ENCODE measurements at regions not wholly inside any gene's neighbourhood (a gene's known extent, or its start where the extent isn't known, plus 50 kb on each side); places are given as distances from the start of the nearest gene placed in this dataset.

GRCh38 chr9:82320566-82320965, 332.0 kb downstream of the SPATA31D1 start:
- H3K4me3 ChIP-seq (ENCODE audit: low read length in 2 of 2), result no peak overlapping the region
- no CpG with 5 or more reads among the region's 1 CpG for WGBS, 2 donors (ENCODE audit: extremely low coverage in 2 of 2, insufficient read length in 2 of 2, insufficient replicate concordance in 1 of 2)
- no peak overlapping the region for H2AFZ ChIP-seq (ENCODE audit: low read length)
- no peaks in the 10 kb centered on the region for H3K4me1 ChIP-seq (ENCODE audit: control insufficient read depth in 2 of 2, insufficient read depth in 1 of 2, low read depth in 1 of 2, low read length in 2 of 2)
- no peaks in the 10 kb centered on the region for H3K27me3 ChIP-seq (ENCODE audit: control insufficient read depth in 3 of 3, insufficient read depth in 3 of 3, low read depth in 1 of 3, low read length in 3 of 3)
- H2BK5ac ChIP-seq (ENCODE audit: low read length), result no peak overlapping the region
- H2BK120ac ChIP-seq (ENCODE audit: low read depth, low read length), result no peak overlapping the region
- no peak overlapping the region for H3K23ac ChIP-seq (ENCODE audit: low read depth, low read length, poor library complexity)
- H3K79me1 ChIP-seq (ENCODE audit: low read depth, low read length), result no peaks in the 10 kb centered on the region
- no peak overlapping the region for H3K4me2 ChIP-seq (ENCODE audit: insufficient read depth, low read length, poor library complexity, severe bottlenecking)
- no peak overlapping the region for H3K18ac ChIP-seq (ENCODE audit: low read length)
- no peak overlapping the region for H4K8ac ChIP-seq (ENCODE audit: low read depth, low read length)
- H3K9ac ChIP-seq (ENCODE audit: low read depth, low read length, poor library complexity), result no peak overlapping the region
- H2BK12ac ChIP-seq (ENCODE audit: low read length), result no peak overlapping the region
- no peak for DNase-seq (ENCODE audit: low spot score)
- no peaks in the 10 kb centered on the region for H3K9me3 ChIP-seq (replicated peaks in 1 of 2; ENCODE audit: control insufficient read depth in 2 of 2, insufficient read depth in 1 of 2, low read depth in 1 of 2, low read length in 2 of 2)
- H2AK5ac ChIP-seq (ENCODE audit: low read depth, low read length), result no peak overlapping the region
- no peak overlapping the region for H3K27ac ChIP-seq (replicated peaks; ENCODE audit: low read length)
- no peak overlapping the region for H3K4ac ChIP-seq (ENCODE audit: low read length)
- no peak overlapping the region for H3K14ac ChIP-seq (ENCODE audit: low read length)
- H4K91ac ChIP-seq (ENCODE audit: low read depth, low read length, poor library complexity), result no peak overlapping the region
- no peaks in the 10 kb centered on the region for H3K36me3 ChIP-seq (replicated peaks in 1 of 2; ENCODE audit: control insufficient read depth in 2 of 2, insufficient read depth in 2 of 2, low read length in 2 of 2)
- no peak overlapping the region for H2BK15ac ChIP-seq (ENCODE audit: low read length)

- no peak overlapping the region for H2BK12ac ChIP-seq (ENCODE audit: low read length)
- H3K79me1 ChIP-seq (ENCODE audit: low read depth, low read length), result no peaks in the 10 kb centered on the region
- H3K4me2 ChIP-seq (ENCODE audit: insufficient read depth, low read length, poor library complexity, severe bottlenecking), result no peak overlapping the region
- no CpG with 5 or more reads among the region's 2 CpGs for WGBS, 2 donors (ENCODE audit: extremely low coverage in 2 of 2, insufficient read length in 2 of 2, insufficient replicate concordance in 1 of 2)
- DNase-seq (ENCODE audit: low spot score), result no peak
- no peaks in the 10 kb centered on the region for H3K27me3 ChIP-seq (ENCODE audit: control insufficient read depth in 3 of 3, insufficient read depth in 3 of 3, low read depth in 1 of 3, low read length in 3 of 3)
- H3K9ac ChIP-seq (ENCODE audit: low read depth, low read length, poor library complexity), result no peak overlapping the region
- H4K8ac ChIP-seq (ENCODE audit: low read depth, low read length), result no peak overlapping the region
- H3K27ac ChIP-seq (replicated peaks; ENCODE audit: low read length), result no peak overlapping the region
- H3K23ac ChIP-seq (ENCODE audit: low read depth, low read length, poor library complexity), result no peak overlapping the region
- H3K14ac ChIP-seq (ENCODE audit: low read length), result no peak overlapping the region
- H3K4me3 ChIP-seq (ENCODE audit: low read length in 2 of 2), result no peak overlapping the region
- H3K9me3 ChIP-seq (replicated peaks in 1 of 2; ENCODE audit: control insufficient read depth in 2 of 2, insufficient read depth in 1 of 2, low read depth in 1 of 2, low read length in 2 of 2), result no peaks in the 10 kb centered on the region
- H3K18ac ChIP-seq (ENCODE audit: low read length), result no peak overlapping the region
- no peak overlapping the region for H3K4ac ChIP-seq (ENCODE audit: low read length)
- H2BK5ac ChIP-seq (ENCODE audit: low read length), result no peak overlapping the region
- no peaks in the 10 kb centered on the region for H3K4me1 ChIP-seq (ENCODE audit: control insufficient read depth in 2 of 2, insufficient read depth in 1 of 2, low read depth in 1 of 2, low read length in 2 of 2)
- no peak overlapping the region for H2AK5ac ChIP-seq (ENCODE audit: low read depth, low read length)
- no peak overlapping the region for H2BK120ac ChIP-seq (ENCODE audit: low read depth, low read length)
- H4K91ac ChIP-seq (ENCODE audit: low read depth, low read length, poor library complexity), result no peak overlapping the region
- H3K36me3 ChIP-seq (replicated peaks in 1 of 2; ENCODE audit: control insufficient read depth in 2 of 2, insufficient read depth in 2 of 2, low read length in 2 of 2), result no peaks in the 10 kb centered on the region
- H2BK15ac ChIP-seq (ENCODE audit: low read length), result no peak overlapping the region
- no peak overlapping the region for H2AFZ ChIP-seq (ENCODE audit: low read length)
Observed at GRCh38 chr9:82325907-82326306, 337.3 kb downstream of the SPATA31D1 start.

GRCh38 chr9:82327641-82328040, 339.1 kb downstream of the SPATA31D1 start:
- Histone ChIP-seq H3K4ac (ENCODE audit: low read length) (no peak overlapping the region), H3K23ac (ENCODE audit: low read depth, low read length, poor library complexity) (no peak overlapping the region), H3K27me3 (ENCODE audit: control insufficient read depth in 3 of 3, insufficient read depth in 3 of 3, low read depth in 1 of 3, low read length in 3 of 3) (no peaks in the 10 kb centered on the region), H3K18ac (ENCODE audit: low read length) (no peak overlapping the region), H2BK15ac (ENCODE audit: low read length) (no peak overlapping the region), H3K79me1 (ENCODE audit: low read depth, low read length) (no peaks in the 10 kb centered on the region), H3K4me3 (ENCODE audit: low read length in 2 of 2) (no peak overlapping the region), H2BK5ac (ENCODE audit: low read length) (no peak overlapping the region), H3K9me3 (replicated peaks in 1 of 2; ENCODE audit: control insufficient read depth in 2 of 2, insufficient read depth in 1 of 2, low read depth in 1 of 2, low read length in 2 of 2) (no peaks in the 10 kb centered on the region), H4K91ac (ENCODE audit: low read depth, low read length, poor library complexity) (no peak overlapping the region), H3K4me1 (ENCODE audit: control insufficient read depth in 2 of 2, insufficient read depth in 1 of 2, low read depth in 1 of 2, low read length in 2 of 2) (no peaks in the 10 kb centered on the region), H3K36me3 (replicated peaks in 1 of 2; ENCODE audit: control insufficient read depth in 2 of 2, insufficient read depth in 2 of 2, low read length in 2 of 2) (no peaks in the 10 kb centered on the region), H2AK5ac (ENCODE audit: low read depth, low read length) (no peak overlapping the region), H3K4me2 (ENCODE audit: insufficient read depth, low read length, poor library complexity, severe bottlenecking) (no peak overlapping the region), H2BK120ac (ENCODE audit: low read depth, low read length) (no peak overlapping the region), H3K9ac (ENCODE audit: low read depth, low read length, poor library complexity) (no peak overlapping the region), H3K27ac (replicated peaks; ENCODE audit: low read length) (no peak overlapping the region), H2AFZ (ENCODE audit: low read length) (no peak overlapping the region), H2BK12ac (ENCODE audit: low read length) (no peak overlapping the region), H3K14ac (ENCODE audit: low read length) (no peak overlapping the region), H4K8ac (ENCODE audit: low read depth, low read length) (no peak overlapping the region)
- no CpG with 5 or more reads among the region's 2 CpGs for WGBS, 2 donors (ENCODE audit: extremely low coverage in 2 of 2, insufficient read length in 2 of 2, insufficient replicate concordance in 1 of 2)
- no peak for DNase-seq (ENCODE audit: low spot score)

- no peak overlapping the region for H4K8ac ChIP-seq (ENCODE audit: low read depth, low read length)
- H2BK120ac ChIP-seq (ENCODE audit: low read depth, low read length), result no peak overlapping the region
- no peak overlapping the region for H3K4me3 ChIP-seq (ENCODE audit: low read length in 2 of 2)
- no peaks in the 10 kb centered on the region for H3K27me3 ChIP-seq (ENCODE audit: control insufficient read depth in 3 of 3, insufficient read depth in 3 of 3, low read depth in 1 of 3, low read length in 3 of 3)
- H3K4me2 ChIP-seq (ENCODE audit: insufficient read depth, low read length, poor library complexity, severe bottlenecking), result no peak overlapping the region
- H3K4ac ChIP-seq (ENCODE audit: low read length), result no peak overlapping the region
- no CpG with 5 or more reads among the region's 2 CpGs for WGBS, 2 donors (ENCODE audit: extremely low coverage in 2 of 2, insufficient read length in 2 of 2, insufficient replicate concordance in 1 of 2)
- no peak overlapping the region for H2AFZ ChIP-seq (ENCODE audit: low read length)
- H3K4me1 ChIP-seq (ENCODE audit: control insufficient read depth in 2 of 2, insufficient read depth in 1 of 2, low read depth in 1 of 2, low read length in 2 of 2), result no peaks in the 10 kb centered on the region
- no peak overlapping the region for H2BK15ac ChIP-seq (ENCODE audit: low read length)
- no peaks in the 10 kb centered on the region for H3K9me3 ChIP-seq (replicated peaks in 1 of 2; ENCODE audit: control insufficient read depth in 2 of 2, insufficient read depth in 1 of 2, low read depth in 1 of 2, low read length in 2 of 2)
- no peak overlapping the region for H2BK5ac ChIP-seq (ENCODE audit: low read length)
- H3K27ac ChIP-seq (replicated peaks; ENCODE audit: low read length), result no peak overlapping the region
- H3K14ac ChIP-seq (ENCODE audit: low read length), result no peak overlapping the region
- no peak for DNase-seq (ENCODE audit: low spot score)
- H3K23ac ChIP-seq (ENCODE audit: low read depth, low read length, poor library complexity), result no peak overlapping the region
- H3K36me3 ChIP-seq (replicated peaks in 1 of 2; ENCODE audit: control insufficient read depth in 2 of 2, insufficient read depth in 2 of 2, low read length in 2 of 2), result no peaks in the 10 kb centered on the region
- H3K9ac ChIP-seq (ENCODE audit: low read depth, low read length, poor library complexity), result no peak overlapping the region
- no peak overlapping the region for H2AK5ac ChIP-seq (ENCODE audit: low read depth, low read length)
- no peak overlapping the region for H3K18ac ChIP-seq (ENCODE audit: low read length)
- H4K91ac ChIP-seq (ENCODE audit: low read depth, low read length, poor library complexity), result no peak overlapping the region
- no peak overlapping the region for H2BK12ac ChIP-seq (ENCODE audit: low read length)
- H3K79me1 ChIP-seq (ENCODE audit: low read depth, low read length), result no peaks in the 10 kb centered on the region
Observed at GRCh38 chr9:82331079-82331478, 342.5 kb downstream of the SPATA31D1 start.
